SK-N-SH treated with all-trans-retinoic acid at 6 μM for 48 hours (cell line): ENCODE measurements at regions not wholly inside any gene's neighbourhood (a gene's known extent, or its start where the extent isn't known, plus 50 kb on each side); places are given as distances from the start of the nearest gene placed in this dataset.

ENCODE experiments used
- ATAC-seq: fragments of 200-7000 bp; cut with Tn5 transposase; 3 replicates; pipeline ENCODE4 v1.9.1; 2020; ENCODE audit warnings: mild to moderate bottlenecking, moderate library complexity
- ARNTL ChIP-seq: fragments of 450-650 bp; formaldehyde crosslinking; IDR thresholded peaks from 2 replicates; pipeline ENCODE4 v1.5.0; 2020; ENCODE audit warnings: low read depth, mild to moderate bottlenecking, moderate library complexity, borderline replicate concordance
- BACH2 ChIP-seq: fragments of 250-450 bp; sonication (Bioruptor Pico); IDR thresholded peaks from 2 replicates; pipeline ENCODE4 v1.9.0; 2021; ENCODE audit warnings: mild to moderate bottlenecking, borderline replicate concordance
- CREB5 ChIP-seq: fragments of 250-450 bp; sonication (Bioruptor Pico); IDR thresholded peaks from 2 replicates; pipeline ENCODE4 v1.5.1; 2020; ENCODE audit warnings: low read depth, mild to moderate bottlenecking, moderate library complexity
- CSDC2 ChIP-seq: fragments of 250-450 bp; sonication (Bioruptor Pico); IDR thresholded peaks from 2 replicates; pipeline ENCODE4 v1.5.0; 2020; ENCODE audit warnings: mild to moderate bottlenecking, moderate library complexity
- CSRNP3 ChIP-seq: fragments of 250-450 bp; sonication (Bioruptor Pico); IDR thresholded peaks from 2 replicates; pipeline ENCODE4 v1.5.1; 2021; ENCODE audit warnings: mild to moderate bottlenecking, moderate library complexity
- ESRRG ChIP-seq: fragments of 250-450 bp; sonication (Bioruptor Pico); IDR thresholded peaks from 2 replicates; pipeline ENCODE4 v1.6.1; 2021; ENCODE audit warnings: mild to moderate bottlenecking
- GLIS3 ChIP-seq: fragments of 250-450 bp; sonication (Bioruptor Pico); IDR thresholded peaks from 2 replicates; pipeline ENCODE4 v1.5.0; 2020; ENCODE audit warnings: mild to moderate bottlenecking, moderate library complexity
- ISL1 ChIP-seq: fragments of 250-450 bp; sonication (Bioruptor Pico); IDR thresholded peaks from 2 replicates; pipeline ENCODE4 v2.1.2; 2022; ENCODE audit warnings: mild to moderate bottlenecking, moderate library complexity
- OSR1 ChIP-seq: fragments of 250-450 bp; sonication (Bioruptor Pico); IDR thresholded peaks from 2 replicates; pipeline ENCODE4 v1.8.0; 2022; ENCODE audit warnings: moderate library complexity, mild to moderate bottlenecking, inconsistent platforms
- PATZ1 ChIP-seq: fragments of 250-450 bp; sonication (Bioruptor Pico); IDR thresholded peaks from 2 replicates; pipeline ENCODE4 v1.8.0; 2020; ENCODE audit warnings: mild to moderate bottlenecking, moderate library complexity, borderline replicate concordance
- PPARA ChIP-seq: fragments of 250-450 bp; sonication (Bioruptor Pico); IDR thresholded peaks from 2 replicates; pipeline ENCODE4 v1.5.0; 2020; ENCODE audit warnings: mild to moderate bottlenecking, borderline replicate concordance
- RARB ChIP-seq: fragments of 250-450 bp; sonication (Bioruptor Pico); IDR thresholded peaks from 2 replicates; pipeline ENCODE4 v1.8.0; 2021; ENCODE audit warnings: mild to moderate bottlenecking, moderate library complexity
- SNAI2 ChIP-seq: fragments of 250-450 bp; sonication (Bioruptor Pico); IDR thresholded peaks from 2 replicates; pipeline ENCODE4 v1.5.0; 2020; ENCODE audit warnings: mild to moderate bottlenecking, moderate library complexity
- TCF4 ChIP-seq: fragments of 250-450 bp; sonication (Bioruptor Pico); IDR thresholded peaks from 2 replicates; pipeline ENCODE4 v1.8.0; 2021; ENCODE audit warnings: mild to moderate bottlenecking, moderate library complexity, borderline replicate concordance
- TOX ChIP-seq: fragments of 250-450 bp; sonication (Bioruptor Pico); IDR thresholded peaks from 2 replicates; pipeline ENCODE4 v1.8.0; 2021; ENCODE audit warnings: mild to moderate bottlenecking, moderate library complexity, borderline replicate concordance
- TSHZ2 ChIP-seq: fragments of 250-450 bp; sonication (Bioruptor Pico); IDR thresholded peaks from 2 replicates; pipeline ENCODE4 v1.5.0; 2020; ENCODE audit warnings: mild to moderate bottlenecking, moderate library complexity
- ZC3H10 ChIP-seq: fragments of 250-450 bp; sonication (Bioruptor Pico); IDR thresholded peaks from 2 replicates; pipeline ENCODE4 v1.5.1; 2021; ENCODE audit warnings: mild to moderate bottlenecking, moderate library complexity
- ZFP3 ChIP-seq: fragments of 250-450 bp; sonication (Bioruptor Pico); IDR thresholded peaks from 2 replicates; pipeline ENCODE4 v1.5.0; 2020; ENCODE audit warnings: mild to moderate bottlenecking, moderate library complexity
- ZFP30 ChIP-seq: fragments of 450-650 bp; formaldehyde crosslinking; IDR thresholded peaks from 2 replicates; pipeline ENCODE4 v1.5.0; 2022; ENCODE audit warnings: mild to moderate bottlenecking, moderate library complexity
- ZNF565 ChIP-seq: fragments of 450-650 bp; formaldehyde crosslinking; conservative IDR thresholded peaks from 2 replicates; pipeline ENCODE4 v1.5.0; 2020; ENCODE audit warnings: low read depth, mild to moderate bottlenecking, moderate library complexity
- ZNF70 ChIP-seq: fragments of 450-650 bp; formaldehyde crosslinking; IDR thresholded peaks from 2 replicates; pipeline ENCODE4 v1.5.0; 2020; ENCODE audit warnings: mild to moderate bottlenecking, moderate library complexity
- ZNF8 ChIP-seq: fragments of 450-650 bp; formaldehyde crosslinking; IDR thresholded peaks from 2 replicates; pipeline ENCODE4 v1.5.0; 2020; ENCODE audit warnings: mild to moderate bottlenecking, moderate library complexity
- TF ChIP-seq, protein P1 (sequence below): fragments of 250-450 bp; sonication (Bioruptor Pico); IDR thresholded peaks from 2 replicates; pipeline ENCODE4 v1.8.0; 2021; ENCODE audit warnings: low read depth, mild to moderate bottlenecking, moderate library complexity, borderline replicate concordance

DNA sequence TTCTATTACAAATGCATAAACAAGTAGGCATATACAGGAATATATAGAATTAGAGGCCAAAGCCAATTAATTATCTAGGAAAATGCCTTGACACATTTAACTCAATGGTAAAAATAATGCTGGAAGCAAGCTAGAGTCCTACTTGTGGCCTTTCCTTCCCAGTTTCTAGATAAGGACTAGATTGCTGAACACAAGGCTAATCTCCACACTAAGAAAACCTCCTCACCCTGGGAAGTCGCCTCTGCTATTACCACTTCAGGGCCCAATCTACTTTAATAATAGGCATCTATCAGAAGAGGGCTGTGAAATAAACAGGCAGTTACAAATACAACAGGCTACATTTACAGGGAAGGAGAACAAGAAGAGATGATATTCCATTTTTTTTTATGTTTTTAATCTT, 80.5 kb upstream of the PRICKLE2 start:
- no peak for ATAC-seq
- TF ChIP-seq GLIS3 (no peak), ARNTL (no peak), ZFP3 (no peak), TSHZ2 (CRISPR knock-in tag) (no peak), CSDC2 (CRISPR knock-in tag) (no peak), ZNF565 (CRISPR knock-in tag) (no peak), OSR1 (CRISPR knock-in tag) (no peak), ISL1 (CRISPR knock-in tag) (no peak), BACH2 (CRISPR knock-in tag) (no peak), ZC3H10 (CRISPR knock-in tag) (no peak), TOX (no peak), ZNF8 (CRISPR knock-in tag) (no peak), ZNF70 (CRISPR knock-in tag) (no peak)

DNA sequence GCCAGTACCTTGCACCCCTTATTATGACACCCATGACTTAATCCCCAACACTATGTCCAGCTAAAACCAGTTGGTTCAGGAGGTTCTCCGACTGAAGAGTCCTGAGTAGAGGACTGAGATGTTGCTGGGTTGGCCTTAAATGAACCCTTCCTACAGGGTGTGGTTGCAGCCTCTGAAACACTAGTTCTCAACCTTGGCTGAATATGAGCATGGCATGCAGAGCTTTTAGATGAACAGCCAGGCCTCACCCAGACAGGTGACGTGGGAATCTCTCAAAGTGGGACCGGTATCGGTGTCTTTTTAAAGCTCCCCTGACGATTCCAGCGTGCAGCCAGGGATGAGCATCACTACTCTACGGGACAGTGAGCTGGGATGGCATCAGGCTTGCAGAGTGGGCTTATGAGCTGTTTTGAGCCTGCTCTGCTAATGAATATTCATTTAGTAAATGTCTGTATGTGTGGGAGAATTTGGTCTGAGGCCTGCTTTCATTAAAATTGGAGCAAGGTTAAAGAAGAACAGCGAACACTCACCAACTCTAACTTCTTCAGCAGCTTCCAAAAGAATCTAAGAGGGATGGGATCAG, 79.7 kb upstream of the PRICKLE2 start:
- TF ChIP-seq CSRNP3: no peak
- no peak for TF ChIP-seq ISL1 (CRISPR knock-in tag)
- TF ChIP-seq PATZ1: no peak
- no peak for TF ChIP-seq ESRRG (CRISPR knock-in tag)
- TF ChIP-seq RARB (CRISPR knock-in tag): no peak
- no peak for TF ChIP-seq ZNF70 (CRISPR knock-in tag)
- TF ChIP-seq CREB5 (CRISPR knock-in tag): no peak
- TF ChIP-seq ZNF8 (CRISPR knock-in tag): no peak
- no peak for TF ChIP-seq OSR1 (CRISPR knock-in tag)
- no peak for TF ChIP-seq ZFP30
- TF ChIP-seq ARNTL: no peak
- TF ChIP-seq TCF4: no peak
- TF ChIP-seq ZC3H10 (CRISPR knock-in tag): no peak
- TF ChIP-seq CSDC2 (CRISPR knock-in tag): no peak
- TF ChIP-seq BACH2 (CRISPR knock-in tag): no peak
- no peak for TF ChIP-seq PPARA (CRISPR knock-in tag)
- no peak for TF ChIP-seq ZNF565 (CRISPR knock-in tag)
- no peak for ATAC-seq

GRCh38 chr3:64303881-64304280, 78.6 kb upstream of the PRICKLE2 start:
- ATAC-seq: no peak
- TF ChIP-seq ISL1 (CRISPR knock-in tag): no peak

- TF ChIP-seq BACH2 (CRISPR knock-in tag) (no peak), ZNF8 (CRISPR knock-in tag) (no peak), ISL1 (CRISPR knock-in tag) (no peak), ZNF565 (CRISPR knock-in tag) (no peak), ZNF70 (CRISPR knock-in tag) (no peak), ARNTL (no peak), SNAI2 (CRISPR knock-in tag) (no peak), ZFP30 (no peak), CSDC2 (CRISPR knock-in tag) (no peak), ZC3H10 (CRISPR knock-in tag) (no peak)
- TF ChIP-seq, protein P1, sequence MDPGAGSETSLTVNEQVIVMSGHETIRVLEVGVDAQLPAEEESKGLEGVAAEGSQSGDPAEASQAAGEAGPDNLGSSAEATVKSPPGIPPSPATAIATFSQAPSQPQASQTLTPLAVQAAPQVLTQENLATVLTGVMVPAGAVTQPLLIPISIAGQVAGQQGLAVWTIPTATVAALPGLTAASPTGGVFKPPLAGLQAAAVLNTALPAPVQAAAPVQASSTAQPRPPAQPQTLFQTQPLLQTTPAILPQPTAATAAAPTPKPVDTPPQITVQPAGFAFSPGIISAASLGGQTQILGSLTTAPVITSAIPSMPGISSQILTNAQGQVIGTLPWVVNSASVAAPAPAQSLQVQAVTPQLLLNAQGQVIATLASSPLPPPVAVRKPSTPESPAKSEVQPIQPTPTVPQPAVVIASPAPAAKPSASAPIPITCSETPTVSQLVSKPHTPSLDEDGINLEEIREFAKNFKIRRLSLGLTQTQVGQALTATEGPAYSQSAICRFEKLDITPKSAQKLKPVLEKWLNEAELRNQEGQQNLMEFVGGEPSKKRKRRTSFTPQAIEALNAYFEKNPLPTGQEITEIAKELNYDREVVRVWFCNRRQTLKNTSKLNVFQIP (CRISPR knock-in tag): no peak
- no peak for ATAC-seq
Observed at GRCh38 chr3:64303401-64303800, 78.1 kb upstream of the PRICKLE2 start.
